GM12892 (cell line): ENCODE measurements at regions not wholly inside any gene's neighbourhood (a gene's known extent, or its start where the extent isn't known, plus 50 kb on each side); places are given as distances from the start of the nearest gene placed in this dataset.

Experiments used
- POLR2A ChIP-seq: IDR thresholded peaks from 2 replicates; pipeline ENCODE4 v1.6.1; 2011; ENCODE audit warnings: low read depth, low read length, control low read depth
- POLR2AphosphoS5 ChIP-seq: IDR thresholded peaks from 2 replicates; pipeline ENCODE4 v1.6.1; 2011; ENCODE audit warnings: low read depth, low read length, control low read depth

DNA sequence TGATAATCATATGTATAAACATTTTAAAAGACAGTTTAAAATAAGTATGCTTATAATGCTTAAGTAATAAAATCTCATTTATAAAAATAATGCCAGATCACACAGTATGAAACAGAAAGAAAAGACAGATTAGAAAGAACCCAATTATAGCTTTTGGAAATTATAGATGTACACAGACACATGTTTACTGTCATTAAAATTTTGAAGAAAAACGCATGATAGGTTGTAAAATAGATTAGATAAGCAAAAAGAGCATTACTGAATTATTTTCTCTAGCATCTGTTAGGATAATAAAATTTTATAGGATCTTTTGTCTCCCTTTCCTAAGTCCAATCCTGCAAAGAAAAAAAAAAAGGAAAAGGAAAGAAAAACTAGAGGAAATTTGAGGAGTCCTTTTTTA is 1107.3 kb upstream of the LRRN3 start:
- TF ChIP-seq POLR2A, result no peak
- TF ChIP-seq POLR2AphosphoS5, result no peak
